ENCODE measurements at regions not wholly inside any gene's neighbourhood (a gene's known extent, or its start where the extent isn't known, plus 50 kb on each side); places are given as distances from the start of the nearest gene placed in this dataset.

GRCh38 chr11:88043149-88043548, 132.1 kb downstream of the RAB38 start:
- 70 to 79% methylated on average over 3 of the region's 3 CpGs for WGBS, 2 donors
- Histone ChIP-seq H3K9me3 (no peaks in the 10 kb centered on the region), H3K36me3 (replicated peaks in 1 of 2; ENCODE audit: insufficient read depth in 1 of 2, low read depth in 2 of 2) (no peaks in the 10 kb centered on the region), H3K4me3 (no peak overlapping the region), H3K27me3 (no peaks in the 10 kb centered on the region), H3K4me1 (peaks cover 34% of the 10 kb centered on the region), H3K27ac (no peak overlapping the region)
- ATAC-seq = no peak
- TF ChIP-seq CTCF (IDR thresholded peaks at IDR 0.05) (no peak), POLR2A (IDR thresholded peaks at IDR 0.05) (no peak)
- DNase-seq = no peak
- intact Hi-C loops (cut with DNase I) = no loop called here

GRCh38 chr11:88042647-88043046, 132.6 kb downstream of the RAB38 start:
- Histone ChIP-seq H3K4me3 (no peak overlapping the region), H3K36me3 (replicated peaks in 1 of 2; ENCODE audit: insufficient read depth in 1 of 2, low read depth in 2 of 2) (no peaks in the 10 kb centered on the region), H3K27ac (no peak overlapping the region), H3K4me1 (peaks cover 37% of the 10 kb centered on the region), H3K9me3 (no peaks in the 10 kb centered on the region), H3K27me3 (no peaks in the 10 kb centered on the region)
- intact Hi-C loops (cut with DNase I) = no loop called here
- ATAC-seq = peak; percentile 20
- no peak for TF ChIP-seq CTCF (IDR thresholded peaks at IDR 0.05)
- TF ChIP-seq POLR2A (IDR thresholded peaks at IDR 0.05) = no peak
- no peak for DNase-seq
- WGBS, 2 donors = 73 to 91% methylated on average over 1 of the region's 1 CpG

- no peak overlapping the region for H3K27ac ChIP-seq
- 73 to 82% methylated on average over 2 of the region's 2 CpGs for WGBS, 2 donors
- peaks cover 37% of the 10 kb centered on the region for H3K4me1 ChIP-seq
- no peak for TF ChIP-seq CTCF (IDR thresholded peaks at IDR 0.05)
- no peak for TF ChIP-seq POLR2A (IDR thresholded peaks at IDR 0.05)
- no peak overlapping the region for H3K4me3 ChIP-seq
- H3K27me3 ChIP-seq = no peaks in the 10 kb centered on the region
- no peaks in the 10 kb centered on the region for H3K36me3 ChIP-seq (replicated peaks in 1 of 2; ENCODE audit: insufficient read depth in 1 of 2, low read depth in 2 of 2)
- no peak for ATAC-seq
- intact Hi-C loops (cut with DNase I) = no loop called here
- no peaks in the 10 kb centered on the region for H3K9me3 ChIP-seq
- DNase-seq = no peak
Measured at GRCh38 chr11:88042238-88042637, 133.0 kb downstream of the RAB38 start.

- ATAC-seq = no peak
- no peaks in the 10 kb centered on the region for H3K9me3 ChIP-seq
- no peaks in the 10 kb centered on the region for H3K27me3 ChIP-seq
- WGBS, 2 donors = 96 to 98% methylated on average over 2 of the region's 2 CpGs
- peaks cover 37% of the 10 kb centered on the region for H3K4me1 ChIP-seq
- TF ChIP-seq CTCF (IDR thresholded peaks at IDR 0.05) (no peak), POLR2A (IDR thresholded peaks at IDR 0.05) (no peak)
- H3K27ac ChIP-seq = no peak overlapping the region
- H3K4me3 ChIP-seq = no peak overlapping the region
- DNase-seq = no peak
- intact Hi-C loops (cut with DNase I) = no loop called here
- no peaks in the 10 kb centered on the region for H3K36me3 ChIP-seq (replicated peaks in 1 of 2; ENCODE audit: insufficient read depth in 1 of 2, low read depth in 2 of 2)
Measured at GRCh38 chr11:88041679-88042078, 133.6 kb downstream of the RAB38 start.

- Histone ChIP-seq H3K27ac (peak overlapping the region; percentile 35 to 69 (median 44)), H3K27me3 (no peaks in the 10 kb centered on the region), H3K36me3 (replicated peaks in 1 of 2; ENCODE audit: insufficient read depth in 1 of 2, low read depth in 2 of 2) (no peaks in the 10 kb centered on the region), H3K4me1 (peaks cover 37% of the 10 kb centered on the region), H3K4me3 (no peak overlapping the region), H3K9me3 (no peaks in the 10 kb centered on the region)
- no peak for TF ChIP-seq CTCF (IDR thresholded peaks at IDR 0.05)
- no peak for TF ChIP-seq POLR2A (IDR thresholded peaks at IDR 0.05)
- DNase-seq (no peak), ATAC-seq (peak; percentile 51)
- intact Hi-C loops (cut with DNase I) = no loop called here
- 37 to 43% methylated on average over 1 of the region's 1 CpG for WGBS, 2 donors
Measured at GRCh38 chr11:88040148-88040496, 135.1 kb downstream of the RAB38 start.
